CD4-positive, alpha-beta T cell treated with Interleukin-4 for 1 hour (primary cell): ENCODE measurements at regions not wholly inside any gene's neighbourhood (a gene's known extent, or its start where the extent isn't known, plus 50 kb on each side); places are given as distances from the start of the nearest gene placed in this dataset.
"Not testable (repeated sequence)": the region's sequence is repeated elsewhere in the genome, so short reads cannot be mapped to it uniquely, and the experiment has no call there.

Experiments used
- DNase-seq, 2 donors: peaks; one replicate each; pipeline ENCODE4 v3.0.0-alpha.2; 2020 to 2022

- DNase-seq, result no peak
Measured at GRCh38 chr4:111045992-111046391, 423.1 kb upstream of the PITX2 start.

- no peak for DNase-seq
Measured at GRCh38 chr4:111046811-111047210, 423.9 kb upstream of the PITX2 start.

GRCh38 chr4:111048316-111048715 is 425.4 kb upstream of the PITX2 start:
- DNase-seq, result no peak

GRCh38 chr4:111064342-111064993 is 441.6 kb upstream of the PITX2 start:
- DNase-seq, result no peak

- DNase-seq, result no peak
Measured at GRCh38 chr4:111066001-111066400, 443.1 kb upstream of the PITX2 start.

GRCh38 chr4:111066447-111066846 is 443.6 kb upstream of the PITX2 start:
- no peak for DNase-seq

GRCh38 chr4:111066887-111067286 is 444.0 kb upstream of the PITX2 start:
- DNase-seq, result no peak

GRCh38 chr4:111068883-111069282 is 446.0 kb upstream of the PITX2 start:
- no peak for DNase-seq

- DNase-seq, result no peak
Measured at GRCh38 chr4:111070390-111070789, 447.5 kb upstream of the PITX2 start.

- no peak for DNase-seq
Measured at GRCh38 chr4:111074523-111075114, 451.7 kb upstream of the PITX2 start.

- DNase-seq, result not testable (repeated sequence)
Measured at GRCh38 chr4:111076299-111076698, 453.4 kb upstream of the PITX2 start.

- DNase-seq, result no peak
Measured at GRCh38 chr4:111108153-111108552, 485.3 kb upstream of the PITX2 start.

GRCh38 chr4:111113591-111113990 is 490.7 kb upstream of the PITX2 start:
- no peak for DNase-seq

- no peak for DNase-seq
Measured at GRCh38 chr4:111115881-111116280, 493.0 kb upstream of the PITX2 start.

- no peak for DNase-seq
Measured at GRCh38 chr4:111120191-111120590, 497.3 kb upstream of the PITX2 start.

- no peak for DNase-seq
Measured at GRCh38 chr4:111126340-111126739, 503.5 kb upstream of the PITX2 start.

GRCh38 chr4:111127841-111128240 is 505.0 kb upstream of the PITX2 start:
- no peak for DNase-seq

GRCh38 chr4:111128327-111128726 is 505.4 kb upstream of the PITX2 start:
- DNase-seq, result no peak

GRCh38 chr4:111136438-111136837 is 513.6 kb upstream of the PITX2 start:
- DNase-seq, result no peak

GRCh38 chr4:111136967-111137366 is 514.1 kb upstream of the PITX2 start:
- no peak for DNase-seq

GRCh38 chr4:111143510-111143909 is 520.6 kb upstream of the PITX2 start:
- no peak for DNase-seq

- no peak for DNase-seq
Measured at GRCh38 chr4:111154934-111155333, 532.1 kb upstream of the PITX2 start.

GRCh38 chr4:111164556-111164955 is 541.7 kb upstream of the PITX2 start:
- DNase-seq, result not testable (repeated sequence)

- DNase-seq, result no peak
Measured at GRCh38 chr4:111174331-111174730, 551.5 kb upstream of the PITX2 start.

- no peak for DNase-seq
Measured at GRCh38 chr4:111178231-111178630, 555.4 kb upstream of the PITX2 start.
